Astrocyte of the cerebellum (primary cell): ENCODE measurements at regions not wholly inside any gene's neighbourhood (a gene's known extent, or its start where the extent isn't known, plus 50 kb on each side); places are given as distances from the start of the nearest gene placed in this dataset.

Experiments
- DNase-seq: peaks from one replicate; pipeline ENCODE4 v3.0.0-alpha.2; 2011; ENCODE audit warnings: low read depth
- H3K4me3 ChIP-seq: 2 replicates; pipeline ENCODE4 v1.5.1; 2011; ENCODE audit warnings: mild to moderate bottlenecking, low read depth, low read length, moderate library complexity
- in situ Hi-C: cut with HindIII; loops from 2 replicates; pipeline ENCODE4 v1.10.0; 2017; ENCODE audit warnings: low sequenced_read_pairs
- TF ChIP-seq, protein P1 (sequence below): IDR thresholded peaks from 2 replicates; pipeline ENCODE4 v1.5.1; 2012; ENCODE audit warnings: low read length, low read depth, moderate library complexity, mild to moderate bottlenecking; ENCODE audit errors: missing control alignments

DNA sequence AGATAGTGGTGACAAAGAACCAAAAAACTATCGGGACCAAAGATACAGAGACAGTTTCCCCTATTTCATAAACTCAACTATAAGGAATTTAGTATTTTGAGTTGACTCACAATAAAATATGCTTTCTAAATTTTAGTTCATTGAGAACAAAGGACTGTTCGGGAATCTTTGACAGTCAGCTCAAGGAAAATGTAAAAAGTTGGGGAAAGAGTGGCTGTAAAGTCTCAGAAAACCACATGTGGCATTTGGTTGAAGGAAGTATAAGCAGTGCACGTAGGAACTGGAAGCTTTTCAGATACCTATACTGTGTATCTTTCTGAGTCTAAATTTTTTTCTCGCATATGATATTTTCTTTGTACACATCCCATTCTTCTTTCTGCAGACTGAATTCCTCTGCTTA lies 688.9 kb downstream of the KCNA4 start:
- in situ Hi-C loops = no loop called here

DNA sequence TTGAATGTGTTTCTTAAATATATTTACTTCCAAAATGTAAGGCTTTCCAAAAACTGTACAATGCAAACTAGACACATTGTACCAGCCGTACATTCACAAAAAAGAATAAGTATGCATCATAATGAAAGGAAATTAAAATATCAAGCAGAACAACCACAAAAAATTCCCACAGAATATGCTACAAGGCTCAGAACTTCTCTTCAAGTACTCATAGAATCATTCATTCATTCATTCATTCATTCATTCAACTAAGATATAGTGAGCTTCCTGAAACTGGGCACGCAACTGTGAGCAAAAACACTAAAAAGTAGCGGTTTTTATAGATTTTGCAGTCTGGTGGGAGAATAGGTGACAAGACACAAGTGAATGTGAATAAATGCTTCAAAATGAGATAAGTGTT lies 690.1 kb downstream of the KCNA4 start:
- H3K4me3 ChIP-seq = no peak overlapping the region
- in situ Hi-C loops = no loop called here
- DNase-seq = no peak
- TF ChIP-seq, protein P1, sequence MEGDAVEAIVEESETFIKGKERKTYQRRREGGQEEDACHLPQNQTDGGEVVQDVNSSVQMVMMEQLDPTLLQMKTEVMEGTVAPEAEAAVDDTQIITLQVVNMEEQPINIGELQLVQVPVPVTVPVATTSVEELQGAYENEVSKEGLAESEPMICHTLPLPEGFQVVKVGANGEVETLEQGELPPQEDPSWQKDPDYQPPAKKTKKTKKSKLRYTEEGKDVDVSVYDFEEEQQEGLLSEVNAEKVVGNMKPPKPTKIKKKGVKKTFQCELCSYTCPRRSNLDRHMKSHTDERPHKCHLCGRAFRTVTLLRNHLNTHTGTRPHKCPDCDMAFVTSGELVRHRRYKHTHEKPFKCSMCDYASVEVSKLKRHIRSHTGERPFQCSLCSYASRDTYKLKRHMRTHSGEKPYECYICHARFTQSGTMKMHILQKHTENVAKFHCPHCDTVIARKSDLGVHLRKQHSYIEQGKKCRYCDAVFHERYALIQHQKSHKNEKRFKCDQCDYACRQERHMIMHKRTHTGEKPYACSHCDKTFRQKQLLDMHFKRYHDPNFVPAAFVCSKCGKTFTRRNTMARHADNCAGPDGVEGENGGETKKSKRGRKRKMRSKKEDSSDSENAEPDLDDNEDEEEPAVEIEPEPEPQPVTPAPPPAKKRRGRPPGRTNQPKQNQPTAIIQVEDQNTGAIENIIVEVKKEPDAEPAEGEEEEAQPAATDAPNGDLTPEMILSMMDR = no peak

More for the DNA sequence above, 688.9 kb downstream of the KCNA4 start:
- H3K4me3 ChIP-seq = no peak overlapping the region
- DNase-seq = no peak
- TF ChIP-seq, protein P1 = no peak

DNA sequence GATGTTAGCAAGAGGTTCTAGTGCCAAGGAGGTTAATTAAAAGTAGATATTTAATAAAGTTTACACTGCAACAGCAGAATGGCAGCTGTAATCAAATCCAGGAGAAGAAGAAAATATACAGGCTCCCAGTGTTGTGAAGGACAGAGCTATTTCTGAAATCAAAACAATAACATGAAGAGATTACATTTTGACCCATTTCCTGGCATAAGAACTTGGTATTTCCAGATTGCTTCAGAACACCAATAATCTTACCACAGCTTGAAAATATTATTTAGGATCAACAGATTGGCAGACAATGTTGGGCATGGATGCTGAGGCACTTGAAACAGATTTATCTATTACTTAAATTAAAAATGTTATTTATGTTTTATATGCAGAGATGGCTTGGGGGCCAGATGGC lies 692.5 kb downstream of the KCNA4 start:
- TF ChIP-seq, protein P1 = no peak

DNA sequence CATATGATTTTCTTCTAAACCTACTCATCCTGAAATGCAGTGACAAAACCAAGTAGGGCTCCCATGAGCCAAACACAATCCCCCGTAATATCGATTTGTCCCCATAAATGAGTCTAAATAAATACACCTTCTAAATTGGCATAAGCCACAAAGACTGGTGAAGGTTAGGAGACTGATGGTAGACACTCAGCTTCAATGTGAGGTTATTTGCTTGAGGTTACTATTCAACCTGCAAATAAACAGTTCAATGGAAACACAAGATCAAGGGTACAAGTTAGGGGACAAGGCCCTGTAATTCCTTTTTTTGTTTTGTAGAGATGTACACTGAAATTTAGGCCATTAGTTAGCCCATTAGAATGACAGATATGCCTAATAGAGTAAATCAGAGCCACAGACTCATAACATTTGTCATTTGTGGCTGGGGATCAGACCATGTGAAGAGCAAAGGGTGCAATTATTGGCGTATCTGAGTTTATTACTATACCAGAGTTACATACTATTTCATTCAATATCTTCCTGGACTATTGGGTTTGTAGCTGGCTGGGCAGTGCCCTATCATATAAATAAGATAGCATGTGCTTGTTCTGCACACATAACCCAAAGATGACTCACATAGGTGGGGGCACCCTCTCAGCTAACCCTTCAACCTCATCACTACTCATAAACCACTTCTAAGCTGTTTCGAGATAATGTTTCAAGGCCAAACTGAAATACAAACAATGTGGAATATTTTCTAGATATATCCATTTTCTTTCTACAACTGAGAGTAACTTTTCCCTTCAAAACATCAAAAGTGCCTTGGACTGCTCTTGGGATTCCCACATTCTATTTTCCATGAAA lies 695.3 kb downstream of the KCNA4 start:
- in situ Hi-C loops = loop anchor here (5.0 kb wide), 1 partner anchor 1624 kb away; no protein-coding TSS in a partner anchor
- no peak for DNase-seq
- H3K4me3 ChIP-seq = no peak overlapping the region
- TF ChIP-seq, protein P1 = no peak

More for the DNA sequence above, 692.5 kb downstream of the KCNA4 start:
- in situ Hi-C loops = loop anchor here (5.0 kb wide), 1 partner anchor 1627 kb away; no protein-coding TSS in a partner anchor
- H3K4me3 ChIP-seq = no peak overlapping the region
- DNase-seq = no peak

DNA sequence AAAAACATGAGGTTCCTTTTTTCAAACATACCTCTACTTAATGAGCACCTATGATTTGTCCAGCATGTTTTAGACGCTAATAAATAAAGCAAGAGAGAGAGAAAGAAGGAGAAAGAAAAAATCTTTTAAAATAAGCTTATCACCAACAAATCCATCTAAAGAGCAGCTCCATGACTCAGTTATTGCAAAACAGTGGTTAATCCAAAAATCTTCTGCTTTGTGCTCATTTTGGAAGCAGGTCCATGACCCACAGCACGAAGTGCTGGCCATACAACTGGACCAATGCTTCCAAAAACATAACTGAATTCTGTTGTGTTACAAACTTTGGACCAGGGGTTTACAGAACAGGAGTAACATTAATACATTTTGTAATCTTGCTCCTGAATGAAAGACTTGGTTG lies 696.6 kb downstream of the KCNA4 start:
- H3K4me3 ChIP-seq = no peak overlapping the region
- in situ Hi-C loops = loop anchor here (5.0 kb wide), 1 partner anchor 1623 kb away; no protein-coding TSS in a partner anchor
- TF ChIP-seq, protein P1 = no peak
- DNase-seq = no peak

DNA sequence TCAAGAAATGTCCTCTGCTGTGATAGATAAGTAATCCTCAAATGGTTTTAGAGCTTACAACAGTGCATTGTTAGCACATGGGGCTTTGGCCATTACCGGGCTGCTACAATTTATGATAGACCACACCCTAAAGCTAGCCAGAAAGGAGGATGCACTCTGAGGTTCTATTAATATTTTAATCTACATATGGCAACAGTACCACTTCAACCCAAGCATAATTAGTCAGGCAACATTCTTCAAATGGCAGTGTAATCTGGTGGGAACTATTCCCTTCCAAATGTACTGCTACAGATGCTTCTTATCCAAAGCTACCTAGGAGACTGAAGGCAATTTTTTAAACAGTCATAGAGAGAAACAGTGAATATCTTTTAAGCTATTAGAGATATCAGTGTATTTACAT lies 697.6 kb downstream of the KCNA4 start:
- TF ChIP-seq, protein P1 = no peak
- no peak overlapping the region for H3K4me3 ChIP-seq
- DNase-seq = no peak
- in situ Hi-C loops = no loop called here
